DOHH2 (cell line): ENCODE measurements at regions not wholly inside any gene's neighbourhood (a gene's known extent, or its start where the extent isn't known, plus 50 kb on each side); places are given as distances from the start of the nearest gene placed in this dataset.

Experiments
- CTCF ChIP-seq: fragments of 200-600 bp; sonication (generic); IDR thresholded peaks from one replicate; pipeline ENCODE4 v1.5.1; 2014; ENCODE audit warnings: antibody characterized with exemption, mild to moderate bottlenecking, low read depth, low read length; ENCODE audit not compliant: poor library complexity, severe bottlenecking
- EZH2phosphoT487 ChIP-seq: fragments of 200-600 bp; sonication (generic); IDR thresholded peaks from 2 replicates; pipeline ENCODE4 v1.6.1; 2017; ENCODE audit warnings: borderline replicate concordance, mild to moderate bottlenecking, antibody characterized with exemption, low read length, moderate library complexity, mixed read lengths

GRCh38 chr9:2248768-2249265 is 233.7 kb downstream of the SMARCA2 start:
- TF ChIP-seq CTCF (no peak), EZH2phosphoT487 (no peak)
